ENCODE measurements at regions not wholly inside any gene's neighbourhood (a gene's known extent, or its start where the extent isn't known, plus 50 kb on each side); places are given as distances from the start of the nearest gene placed in this dataset.

DNA sequence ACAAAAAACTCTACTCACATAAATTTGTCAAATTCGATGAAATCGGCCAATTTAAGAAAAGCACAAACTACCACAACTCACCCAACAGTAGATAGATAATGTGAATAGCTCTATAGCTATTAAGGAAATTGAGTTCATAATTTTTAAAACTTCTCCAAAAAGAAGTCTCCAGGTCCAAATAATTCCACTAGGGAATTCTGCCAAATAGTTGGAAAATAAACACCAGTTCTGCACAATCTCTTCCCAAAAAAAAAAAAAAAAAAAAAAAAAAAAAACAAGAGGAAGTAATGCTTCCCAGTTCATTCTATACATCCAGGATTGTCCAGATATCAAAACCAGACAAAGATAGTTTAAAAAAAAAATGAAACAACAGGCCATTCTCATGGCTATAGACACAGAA is 164.2 kb downstream of the POLR2M start:
- Histone ChIP-seq H3K36me3 (ENCODE audit: insufficient read depth, low read length) (no peaks in the 10 kb centered on the region), H2AFZ (ENCODE audit: low read depth, low read length) (no peak overlapping the region), H3K4me2 (ENCODE audit: low read length) (no peak overlapping the region), H3K9ac (ENCODE audit: low read length) (no peak overlapping the region), H3K9me3 (ENCODE audit: low read length) (no peaks in the 10 kb centered on the region), H3K9me2 (ENCODE audit: insufficient read depth, low read length) (no peaks in the 10 kb centered on the region), H3K27ac (ENCODE audit: low read length) (no peak overlapping the region), H3F3A (ENCODE audit: insufficient read depth, low read length, poor library complexity, severe bottlenecking) (no peaks in the 10 kb centered on the region), H3K4me3 (ENCODE audit: low read length) (no peak overlapping the region), H3K79me2 (replicated peaks; ENCODE audit: insufficient read depth, low read length) (no peaks in the 10 kb centered on the region), H4K20me1 (ENCODE audit: insufficient read depth) (no peaks in the 10 kb centered on the region), H3K27me3 (ENCODE audit: insufficient read depth, low read depth, low read length) (no peaks in the 10 kb centered on the region)
- TF ChIP-seq POLR2AphosphoS5 (IDR thresholded peaks at IDR 0.05) (no peak), EZH2 (IDR thresholded peaks at IDR 0.05; ENCODE audit: borderline replicate concordance, insufficient read depth, low read length, poor library complexity, severe bottlenecking) (no peak), RAD21 (conservative IDR thresholded peaks at IDR 0.05) (no peak), MXI1 (conservative IDR thresholded peaks at IDR 0.05; ENCODE audit: poor library complexity, severe bottlenecking) (no peak), TAF1 (IDR thresholded peaks at IDR 0.05; ENCODE audit: low read depth) (no peak), EP300 (conservative IDR thresholded peaks at IDR 0.05; ENCODE audit: poor library complexity, severe bottlenecking) (no peak)
- TF ChIP-seq, protein P1, sequence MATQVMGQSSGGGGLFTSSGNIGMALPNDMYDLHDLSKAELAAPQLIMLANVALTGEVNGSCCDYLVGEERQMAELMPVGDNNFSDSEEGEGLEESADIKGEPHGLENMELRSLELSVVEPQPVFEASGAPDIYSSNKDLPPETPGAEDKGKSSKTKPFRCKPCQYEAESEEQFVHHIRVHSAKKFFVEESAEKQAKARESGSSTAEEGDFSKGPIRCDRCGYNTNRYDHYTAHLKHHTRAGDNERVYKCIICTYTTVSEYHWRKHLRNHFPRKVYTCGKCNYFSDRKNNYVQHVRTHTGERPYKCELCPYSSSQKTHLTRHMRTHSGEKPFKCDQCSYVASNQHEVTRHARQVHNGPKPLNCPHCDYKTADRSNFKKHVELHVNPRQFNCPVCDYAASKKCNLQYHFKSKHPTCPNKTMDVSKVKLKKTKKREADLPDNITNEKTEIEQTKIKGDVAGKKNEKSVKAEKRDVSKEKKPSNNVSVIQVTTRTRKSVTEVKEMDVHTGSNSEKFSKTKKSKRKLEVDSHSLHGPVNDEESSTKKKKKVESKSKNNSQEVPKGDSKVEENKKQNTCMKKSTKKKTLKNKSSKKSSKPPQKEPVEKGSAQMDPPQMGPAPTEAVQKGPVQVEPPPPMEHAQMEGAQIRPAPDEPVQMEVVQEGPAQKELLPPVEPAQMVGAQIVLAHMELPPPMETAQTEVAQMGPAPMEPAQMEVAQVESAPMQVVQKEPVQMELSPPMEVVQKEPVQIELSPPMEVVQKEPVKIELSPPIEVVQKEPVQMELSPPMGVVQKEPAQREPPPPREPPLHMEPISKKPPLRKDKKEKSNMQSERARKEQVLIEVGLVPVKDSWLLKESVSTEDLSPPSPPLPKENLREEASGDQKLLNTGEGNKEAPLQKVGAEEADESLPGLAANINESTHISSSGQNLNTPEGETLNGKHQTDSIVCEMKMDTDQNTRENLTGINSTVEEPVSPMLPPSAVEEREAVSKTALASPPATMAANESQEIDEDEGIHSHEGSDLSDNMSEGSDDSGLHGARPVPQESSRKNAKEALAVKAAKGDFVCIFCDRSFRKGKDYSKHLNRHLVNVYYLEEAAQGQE (IDR thresholded peaks at IDR 0.05; ENCODE audit: borderline replicate concordance), result no peak
- TF ChIP-seq, protein P2, sequence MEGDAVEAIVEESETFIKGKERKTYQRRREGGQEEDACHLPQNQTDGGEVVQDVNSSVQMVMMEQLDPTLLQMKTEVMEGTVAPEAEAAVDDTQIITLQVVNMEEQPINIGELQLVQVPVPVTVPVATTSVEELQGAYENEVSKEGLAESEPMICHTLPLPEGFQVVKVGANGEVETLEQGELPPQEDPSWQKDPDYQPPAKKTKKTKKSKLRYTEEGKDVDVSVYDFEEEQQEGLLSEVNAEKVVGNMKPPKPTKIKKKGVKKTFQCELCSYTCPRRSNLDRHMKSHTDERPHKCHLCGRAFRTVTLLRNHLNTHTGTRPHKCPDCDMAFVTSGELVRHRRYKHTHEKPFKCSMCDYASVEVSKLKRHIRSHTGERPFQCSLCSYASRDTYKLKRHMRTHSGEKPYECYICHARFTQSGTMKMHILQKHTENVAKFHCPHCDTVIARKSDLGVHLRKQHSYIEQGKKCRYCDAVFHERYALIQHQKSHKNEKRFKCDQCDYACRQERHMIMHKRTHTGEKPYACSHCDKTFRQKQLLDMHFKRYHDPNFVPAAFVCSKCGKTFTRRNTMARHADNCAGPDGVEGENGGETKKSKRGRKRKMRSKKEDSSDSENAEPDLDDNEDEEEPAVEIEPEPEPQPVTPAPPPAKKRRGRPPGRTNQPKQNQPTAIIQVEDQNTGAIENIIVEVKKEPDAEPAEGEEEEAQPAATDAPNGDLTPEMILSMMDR (IDR thresholded peaks at IDR 0.05; ENCODE audit: poor library complexity, severe bottlenecking), result no peak

DNA sequence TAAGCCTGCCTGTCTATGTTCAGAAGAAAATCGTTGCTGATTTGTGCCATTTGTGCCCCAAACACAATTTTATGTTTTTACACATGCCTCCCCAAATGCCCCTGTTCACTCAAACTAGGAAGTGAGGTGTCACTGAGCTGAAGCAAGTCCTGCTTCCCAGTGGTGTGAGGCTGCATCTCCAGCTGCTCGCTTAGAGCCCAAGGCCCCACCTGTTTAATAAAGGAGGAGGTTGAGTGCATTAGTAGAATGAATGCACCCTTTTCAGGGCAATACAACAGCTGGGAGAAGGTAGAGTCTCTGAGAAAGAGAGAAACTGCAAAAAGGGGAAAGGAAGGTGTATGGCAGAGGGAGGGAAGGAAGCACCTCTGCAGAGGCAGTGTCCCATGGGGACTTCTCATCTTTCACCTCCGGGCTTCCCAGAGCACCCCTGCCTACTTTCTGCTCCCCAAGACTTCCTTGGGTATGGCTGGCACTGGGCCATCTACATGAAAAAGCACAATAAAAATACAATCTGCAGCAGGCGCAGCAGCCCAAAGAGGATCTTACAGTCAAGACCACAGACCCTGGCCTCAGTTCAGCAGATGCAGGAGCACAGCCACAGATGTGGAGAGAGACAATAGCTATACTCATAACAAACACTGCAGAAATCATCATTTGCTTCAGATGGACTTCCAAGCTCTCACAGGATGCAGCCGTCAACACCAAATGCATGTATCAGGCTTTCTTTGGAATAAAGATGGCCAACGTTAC is 165.9 kb downstream of the POLR2M start:
- Histone ChIP-seq H3K36me3 (ENCODE audit: insufficient read depth, low read length) (no peaks in the 10 kb centered on the region), H3K9me2 (ENCODE audit: insufficient read depth, low read length) (no peaks in the 10 kb centered on the region), H2AFZ (ENCODE audit: low read depth, low read length) (no peak overlapping the region), H4K20me1 (ENCODE audit: insufficient read depth) (no peaks in the 10 kb centered on the region), H3K27ac (ENCODE audit: low read length) (no peak overlapping the region), H3K79me2 (replicated peaks; ENCODE audit: insufficient read depth, low read length) (no peaks in the 10 kb centered on the region), H3K9ac (ENCODE audit: low read length) (no peak overlapping the region), H3F3A (ENCODE audit: insufficient read depth, low read length, poor library complexity, severe bottlenecking) (no peaks in the 10 kb centered on the region), H3K4me2 (ENCODE audit: low read length) (no peak overlapping the region), H3K27me3 (ENCODE audit: insufficient read depth, low read depth, low read length) (no peaks in the 10 kb centered on the region), H3K4me3 (ENCODE audit: low read length) (no peak overlapping the region), H3K9me3 (ENCODE audit: low read length) (no peaks in the 10 kb centered on the region)
- TF ChIP-seq EP300 (conservative IDR thresholded peaks at IDR 0.05; ENCODE audit: poor library complexity, severe bottlenecking), result no peak
- TF ChIP-seq RAD21 (conservative IDR thresholded peaks at IDR 0.05), result no peak
- no peak for TF ChIP-seq POLR2AphosphoS5 (IDR thresholded peaks at IDR 0.05)
- TF ChIP-seq EZH2 (IDR thresholded peaks at IDR 0.05; ENCODE audit: borderline replicate concordance, insufficient read depth, low read length, poor library complexity, severe bottlenecking), result no peak
- TF ChIP-seq MXI1 (conservative IDR thresholded peaks at IDR 0.05; ENCODE audit: poor library complexity, severe bottlenecking), result no peak
- TF ChIP-seq TAF1 (IDR thresholded peaks at IDR 0.05; ENCODE audit: low read depth), result no peak
- TF ChIP-seq SMC3 (conservative IDR thresholded peaks at IDR 0.05; ENCODE audit: poor library complexity), result no peak
- TF ChIP-seq, protein P1 (IDR thresholded peaks at IDR 0.05; ENCODE audit: borderline replicate concordance), result no peak
- TF ChIP-seq, protein P2 (IDR thresholded peaks at IDR 0.05; ENCODE audit: poor library complexity, severe bottlenecking), result no peak
